Endothelial cell of umbilical vein (primary cell): ENCODE measurements at regions not wholly inside any gene's neighbourhood (a gene's known extent, or its start where the extent isn't known, plus 50 kb on each side); places are given as distances from the start of the nearest gene placed in this dataset.

Source experiments
- BruUV-seq: library from RNA; stranded (reverse); fragments of 400-500 nt; replicated peaks from 2 replicates; lab custom pipeline; 2021; lab: Mats Ljungman, UMichigan
- CTCF ChIA-PET: fragments of 300-600, 350-600 bp; sonication (Branson Sonifier 250); formaldehyde crosslinking; loops from one replicate; lab custom pipeline; 2021; ENCODE audit warnings: antibody characterized with exemption, inconsistent platforms; lab: Charles Lee
- POLR2A ChIA-PET: fragments of 300-600, 350-600 bp; sonication (Branson Sonifier 250); formaldehyde crosslinking; loops from one replicate; lab custom pipeline; 2021; ENCODE audit warnings: antibody characterized with exemption, inconsistent platforms; lab: Charles Lee
- DNase-seq: peaks from one replicate; pipeline ENCODE4 v3.0.0-alpha.2; 2011; ENCODE audit warnings: low read depth, low spot score
- FAIRE-seq: peaks from 2 replicates; lab custom pipeline; 2011; peaks lifted over from hg19 to GRCh38; lab: Jason Lieb, UNC
- H2AFZ ChIP-seq: 2 replicates; pipeline ENCODE4 v1.6.0; 2012; ENCODE audit warnings: low read depth, low read length, control low read depth, inconsistent platforms
- H3K27ac ChIP-seq: 2 replicates; pipeline ENCODE4 v1.5.1; 2011; ENCODE audit warnings: low read depth, mild to moderate bottlenecking, control low read depth, low read length, moderate library complexity; ENCODE audit not compliant: insufficient read depth
- H3K27me3 ChIP-seq, 2 experiments: 2 replicates each; pipeline versions ENCODE4 v1.6.0 to v1.6.1; 2011; ENCODE audit warnings: low read length in 2 of 2, mixed read lengths in 1 of 2; ENCODE audit not compliant: control insufficient read depth in 2 of 2, insufficient read depth in 2 of 2
- H3K36me3 ChIP-seq, 2 experiments: 2 replicates in 1 of 2; 3 replicates in 1 of 2; pipeline ENCODE4 v1.5.1; 2011; ENCODE audit warnings: low read length in 2 of 2, mild to moderate bottlenecking in 1 of 2, moderate library complexity in 1 of 2; ENCODE audit not compliant: control insufficient read depth in 2 of 2, insufficient read depth in 2 of 2; ENCODE audit errors: extremely low read depth in 1 of 2
- H3K4me1 ChIP-seq: 3 replicates; pipeline ENCODE4 v1.5.1; 2011; ENCODE audit warnings: mild to moderate bottlenecking, low read length; ENCODE audit not compliant: control insufficient read depth, insufficient read depth; ENCODE audit errors: extremely low read depth
- H3K4me2 ChIP-seq: 2 replicates; pipeline ENCODE4 v1.6.1; 2011; ENCODE audit warnings: low read length, control low read depth, mixed read lengths; ENCODE audit not compliant: insufficient read depth
- H3K4me3 ChIP-seq, 3 experiments: fragments of 200-600 bp in 1 of 3; sonication (generic), shearing (Covaris generic) in 1 of 3; replicated peaks in 1 of 3; 2 replicates each; pipeline ENCODE4 v1.5.1; 2011 to 2016; ENCODE audit warnings: control low read depth in 3 of 3, low read length in 3 of 3, mild to moderate bottlenecking in 2 of 3, inconsistent platforms in 1 of 3, low read depth in 1 of 3, moderate library complexity in 1 of 3; ENCODE audit not compliant: insufficient read depth in 1 of 3
- H3K79me2 ChIP-seq: 2 replicates; pipeline ENCODE4 v1.6.0; 2012; ENCODE audit warnings: low read length, inconsistent platforms; ENCODE audit not compliant: control insufficient read depth, insufficient read depth
- H3K9ac ChIP-seq: replicated peaks from 2 replicates; pipeline ENCODE3; 2011; ENCODE audit warnings: low read length, control low read depth; ENCODE audit not compliant: insufficient read depth; ENCODE audit errors: extremely low read depth
- H3K9me1 ChIP-seq: replicated peaks from 3 replicates; pipeline ENCODE4 v1.6.0; 2011; ENCODE audit warnings: mild to moderate bottlenecking, low read length; ENCODE audit not compliant: control insufficient read depth, insufficient read depth; ENCODE audit errors: extremely low read depth
- H3K9me3 ChIP-seq: replicated peaks from 2 replicates; pipeline ENCODE4 v1.5.1; 2012; ENCODE audit warnings: low read length, inconsistent platforms; ENCODE audit not compliant: control insufficient read depth, insufficient read depth
- H4K20me1 ChIP-seq: replicated peaks from 2 replicates; pipeline ENCODE3; 2011; ENCODE audit warnings: mild to moderate bottlenecking, low read length; ENCODE audit not compliant: control insufficient read depth, insufficient read depth; ENCODE audit errors: extremely low read depth
- CTCF ChIP-seq, 2 donors: IDR thresholded peaks; 1 replicate in 1 of 2; 2 replicates in 1 of 2; pipeline ENCODE4 v1.5.1; 2011; ENCODE audit warnings: low read length in 2 of 2, mild to moderate bottlenecking in 2 of 2, moderate library complexity in 2 of 2, control low read depth in 1 of 2, inconsistent platforms in 1 of 2, low read depth in 1 of 2; ENCODE audit not compliant: insufficient read depth in 1 of 2; ENCODE audit errors: extremely low read depth in 1 of 2
- EZH2 ChIP-seq: IDR thresholded peaks from 2 replicates; pipeline ENCODE4 v1.6.1; 2012; ENCODE audit warnings: borderline replicate concordance, low read depth, mild to moderate bottlenecking, moderate library complexity, low read length, inconsistent platforms; ENCODE audit not compliant: severe bottlenecking
- FOS ChIP-seq: IDR thresholded peaks from 2 replicates; pipeline ENCODE4 v1.6.1; 2011; ENCODE audit warnings: mild to moderate bottlenecking, low read length, moderate library complexity, borderline replicate concordance; ENCODE audit not compliant: insufficient read depth
- GATA2 ChIP-seq: IDR thresholded peaks from 2 replicates; pipeline ENCODE4 v1.7.0; 2011; ENCODE audit warnings: low read depth, mild to moderate bottlenecking, moderate library complexity, mixed read lengths, low read length; ENCODE audit not compliant: insufficient read length, insufficient read depth
- JUN ChIP-seq: IDR thresholded peaks from 2 replicates; pipeline ENCODE4 v1.6.1; 2011; ENCODE audit warnings: borderline replicate concordance, low read depth; ENCODE audit not compliant: insufficient read length, insufficient read depth
- MYC ChIP-seq: IDR thresholded peaks from one replicate; pipeline ENCODE4 v1.6.1; 2011; ENCODE audit warnings: mild to moderate bottlenecking, low read depth, low read length
- POLR2A ChIP-seq: IDR thresholded peaks from 2 replicates; pipeline ENCODE4 v1.6.1; 2012; ENCODE audit warnings: low read depth, mild to moderate bottlenecking, control low read depth, low read length
- POLR2AphosphoS5 ChIP-seq: IDR thresholded peaks from 2 replicates; pipeline ENCODE4 v1.6.1; 2012; ENCODE audit warnings: low read depth, mild to moderate bottlenecking, control low read depth, low read length, moderate library complexity; ENCODE audit not compliant: insufficient read depth
- dilution Hi-C: fragments of 300-500 bp; cut with MboI; formaldehyde crosslinking; loops from one replicate; pipeline ENCODE4 v1.15.0; 2019; ENCODE audit warnings: low sequenced_read_pairs; ENCODE audit not compliant: extremely low pct_ligation_motif_present
- intact Hi-C: fragments of 100-400 bp; cut with micrococcal nuclease; formaldehyde crosslinking; loops from one replicate; pipeline ENCODE4 v1.10.0; 2022
- TF ChIP-seq, protein P1 (sequence below): IDR thresholded peaks from 2 replicates; pipeline ENCODE4 v1.6.1; 2011; ENCODE audit not compliant: insufficient read depth, insufficient read length

GRCh38 chr7:85757348-85757747 lies 570.5 kb upstream of the SEMA3D start:
- Histone ChIP-seq H3K27me3 (no peaks in the 10 kb centered on the region), H3K79me2 (no peaks in the 10 kb centered on the region), H3K9me1 (no peaks in the 10 kb centered on the region), H3K4me1 (no peaks in the 10 kb centered on the region), H4K20me1 (no peaks in the 10 kb centered on the region), H3K4me2 (no peak overlapping the region), H3K36me3 (no peaks in the 10 kb centered on the region), H3K4me3 (no peak overlapping the region), H3K9me3 (no peaks in the 10 kb centered on the region), H3K9ac (no peak overlapping the region), H2AFZ (no peak overlapping the region), H3K27ac (no peak overlapping the region)
- intact Hi-C loops: no loop called here
- dilution Hi-C loops: no loop called here
- ChIA-PET POLR2A (no interaction called here), CTCF (no interaction called here)
- FAIRE-seq (no peak), DNase-seq (no peak)
- BruUV-seq: no TSS peak
- TF ChIP-seq JUN (no peak), FOS (no peak), GATA2 (no peak), POLR2AphosphoS5 (no peak), POLR2A (no peak), MYC (no peak), EZH2 (no peak), CTCF (IDR thresholded peaks at IDR 0.05; ENCODE audit: extremely low read depth in 1 of 2, insufficient read depth in 1 of 2, low read depth in 1 of 2, low read length in 2 of 2) (no peak)
- TF ChIP-seq, protein P1, sequence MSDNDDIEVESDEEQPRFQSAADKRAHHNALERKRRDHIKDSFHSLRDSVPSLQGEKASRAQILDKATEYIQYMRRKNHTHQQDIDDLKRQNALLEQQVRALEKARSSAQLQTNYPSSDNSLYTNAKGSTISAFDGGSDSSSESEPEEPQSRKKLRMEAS: no peak
